ENCODE measurements at regions not wholly inside any gene's neighbourhood (a gene's known extent, or its start where the extent isn't known, plus 50 kb on each side); places are given as distances from the start of the nearest gene placed in this dataset.
A peak's percentile ranks its signal among the peaks of the same experiment; 100 is the strongest.
"Not testable (repeated sequence)": the region's sequence is repeated elsewhere in the genome, so short reads cannot be mapped to it uniquely, and the experiment has no call there.

- no peak overlapping the region for H3K18ac ChIP-seq (ENCODE audit: low read depth in 1 of 2, low read length in 2 of 2)
- H2AK5ac ChIP-seq (ENCODE audit: low read length, severe bottlenecking) = no peak overlapping the region
- no peak overlapping the region for H3K27ac ChIP-seq (ENCODE audit: low read length, poor library complexity, severe bottlenecking)
- H2BK120ac ChIP-seq (ENCODE audit: low read depth, low read length) = no peak overlapping the region
- no peak overlapping the region for H4K91ac ChIP-seq (ENCODE audit: low read length)
- H2AFZ ChIP-seq (ENCODE audit: low read depth, low read length) = no peak overlapping the region
- no peak overlapping the region for H2BK15ac ChIP-seq (ENCODE audit: low read depth, poor library complexity, severe bottlenecking)
- H3K23ac ChIP-seq (ENCODE audit: low read length in 2 of 2) = no peak overlapping the region
- H3K79me1 ChIP-seq (replicated peaks; ENCODE audit: low read length, poor library complexity, severe bottlenecking) = no peaks in the 10 kb centered on the region
- peaks cover 47 to 49% of the 10 kb centered on the region in 2 experiments for H3K27me3 ChIP-seq (ENCODE audit: control insufficient read depth in 1 of 2, insufficient read depth in 1 of 2, low read length in 2 of 2)
- no peaks in the 10 kb centered on the region for H3K36me3 ChIP-seq (ENCODE audit: control insufficient read depth in 1 of 2, insufficient read depth in 2 of 2, low read depth in 1 of 2, low read length in 2 of 2)
- no peaks in the 10 kb centered on the region for H3K4me1 ChIP-seq (ENCODE audit: control insufficient read depth, insufficient read depth, low read depth, low read length)
- DNase-seq = no peak
- H3K4me2 ChIP-seq (ENCODE audit: low read length, poor library complexity, severe bottlenecking) = no peak overlapping the region
- H2BK5ac ChIP-seq (ENCODE audit: low read depth, low read length, poor library complexity, severe bottlenecking) = no peak overlapping the region
- no peak overlapping the region for H3K9ac ChIP-seq (ENCODE audit: low read length)
- H4K8ac ChIP-seq (ENCODE audit: low read length) = no peak overlapping the region
- no peak overlapping the region for H3K14ac ChIP-seq (ENCODE audit: low read length in 2 of 2)
- WGBS = 79% methylated on average over 18 of the region's 19 CpGs
- no peak overlapping the region for H3K4ac ChIP-seq (ENCODE audit: low read depth in 1 of 2, low read length in 2 of 2)
- no peak overlapping the region for H3K4me3 ChIP-seq (ENCODE audit: insufficient read depth in 1 of 2, low read depth in 1 of 2, low read length in 2 of 2)
- no peaks in the 10 kb centered on the region for H3K9me3 ChIP-seq (ENCODE audit: control insufficient read depth, low read length)
- H2BK12ac ChIP-seq (ENCODE audit: low read length in 2 of 2) = peak overlapping the region in 1 of 2 experiments; percentile 19
These were observed 166.2 kb downstream of the INHBB start for GRCh38 chr2:120511947-120512710.

GRCh38 chr2:120513776-120514357 is 167.9 kb downstream of the INHBB start:
- no peak overlapping the region for H3K9ac ChIP-seq (ENCODE audit: low read length)
- no peak overlapping the region for H2BK12ac ChIP-seq (ENCODE audit: low read length in 2 of 2)
- H3K79me1 ChIP-seq (replicated peaks; ENCODE audit: low read length, poor library complexity, severe bottlenecking) = no peaks in the 10 kb centered on the region
- H3K4me3 ChIP-seq (ENCODE audit: insufficient read depth in 1 of 2, low read depth in 1 of 2, low read length in 2 of 2) = no peak overlapping the region
- H3K4me1 ChIP-seq (ENCODE audit: control insufficient read depth, insufficient read depth, low read depth, low read length) = no peaks in the 10 kb centered on the region
- H3K23ac ChIP-seq (ENCODE audit: low read length in 2 of 2) = no peak overlapping the region
- H3K9me3 ChIP-seq (ENCODE audit: control insufficient read depth, low read length) = no peaks in the 10 kb centered on the region
- peaks cover 59 to 60% of the 10 kb centered on the region in 2 experiments for H3K27me3 ChIP-seq (ENCODE audit: control insufficient read depth in 1 of 2, insufficient read depth in 1 of 2, low read length in 2 of 2)
- H3K4ac ChIP-seq (ENCODE audit: low read depth in 1 of 2, low read length in 2 of 2) = no peak overlapping the region
- no peak overlapping the region for H2BK120ac ChIP-seq (ENCODE audit: low read depth, low read length)
- H3K36me3 ChIP-seq (ENCODE audit: control insufficient read depth in 1 of 2, insufficient read depth in 2 of 2, low read depth in 1 of 2, low read length in 2 of 2) = no peaks in the 10 kb centered on the region
- 93% methylated on average over 9 of the region's 10 CpGs for WGBS
- H3K18ac ChIP-seq (ENCODE audit: low read depth in 1 of 2, low read length in 2 of 2) = no peak overlapping the region
- H4K91ac ChIP-seq (ENCODE audit: low read length) = no peak overlapping the region
- no peak overlapping the region for H2AK5ac ChIP-seq (ENCODE audit: low read length, severe bottlenecking)
- no peak overlapping the region for H2BK5ac ChIP-seq (ENCODE audit: low read depth, low read length, poor library complexity, severe bottlenecking)
- H3K27ac ChIP-seq (ENCODE audit: low read length, poor library complexity, severe bottlenecking) = no peak overlapping the region
- no peak overlapping the region for H3K14ac ChIP-seq (ENCODE audit: low read length in 2 of 2)
- H2BK15ac ChIP-seq (ENCODE audit: low read depth, poor library complexity, severe bottlenecking) = no peak overlapping the region
- no peak overlapping the region for H2AFZ ChIP-seq (ENCODE audit: low read depth, low read length)
- H3K4me2 ChIP-seq (ENCODE audit: low read length, poor library complexity, severe bottlenecking) = no peak overlapping the region
- DNase-seq = no peak
- H4K8ac ChIP-seq (ENCODE audit: low read length) = no peak overlapping the region

GRCh38 chr2:120514521-120514920 is 168.6 kb downstream of the INHBB start:
- Histone ChIP-seq H3K4ac (ENCODE audit: low read depth in 1 of 2, low read length in 2 of 2) (no peak overlapping the region), H2BK12ac (ENCODE audit: low read length in 2 of 2) (no peak overlapping the region), H3K18ac (ENCODE audit: low read depth in 1 of 2, low read length in 2 of 2) (no peak overlapping the region), H2BK120ac (ENCODE audit: low read depth, low read length) (no peak overlapping the region), H3K14ac (ENCODE audit: low read length in 2 of 2) (no peak overlapping the region), H3K9ac (ENCODE audit: low read length) (no peak overlapping the region), H3K4me1 (ENCODE audit: control insufficient read depth, insufficient read depth, low read depth, low read length) (no peaks in the 10 kb centered on the region), H3K36me3 (ENCODE audit: control insufficient read depth in 1 of 2, insufficient read depth in 2 of 2, low read depth in 1 of 2, low read length in 2 of 2) (no peaks in the 10 kb centered on the region), H2BK15ac (ENCODE audit: low read depth, poor library complexity, severe bottlenecking) (no peak overlapping the region), H4K91ac (ENCODE audit: low read length) (no peak overlapping the region), H3K4me2 (ENCODE audit: low read length, poor library complexity, severe bottlenecking) (no peak overlapping the region), H3K23ac (ENCODE audit: low read length in 2 of 2) (no peak overlapping the region), H3K27me3 (ENCODE audit: control insufficient read depth in 1 of 2, insufficient read depth in 1 of 2, low read length in 2 of 2) (peaks cover 62 to 67% of the 10 kb centered on the region in 2 experiments), H3K27ac (ENCODE audit: low read length, poor library complexity, severe bottlenecking) (no peak overlapping the region), H2AFZ (ENCODE audit: low read depth, low read length) (no peak overlapping the region), H2BK5ac (ENCODE audit: low read depth, low read length, poor library complexity, severe bottlenecking) (no peak overlapping the region), H3K9me3 (ENCODE audit: control insufficient read depth, low read length) (no peaks in the 10 kb centered on the region), H4K8ac (ENCODE audit: low read length) (no peak overlapping the region), H3K79me1 (replicated peaks; ENCODE audit: low read length, poor library complexity, severe bottlenecking) (no peaks in the 10 kb centered on the region), H2AK5ac (ENCODE audit: low read length, severe bottlenecking) (no peak overlapping the region), H3K4me3 (ENCODE audit: insufficient read depth in 1 of 2, low read depth in 1 of 2, low read length in 2 of 2) (no peak overlapping the region)
- WGBS = 72% methylated on average over 8 of the region's 8 CpGs
- DNase-seq = no peak

GRCh38 chr2:120515066-120515758 is 169.3 kb downstream of the INHBB start:
- H2BK120ac ChIP-seq (ENCODE audit: low read depth, low read length); H3K23ac ChIP-seq (ENCODE audit: low read length in 2 of 2); H3K4me2 ChIP-seq (ENCODE audit: low read length, poor library complexity, severe bottlenecking); H3K14ac ChIP-seq (ENCODE audit: low read length in 2 of 2); H2AFZ ChIP-seq (ENCODE audit: low read depth, low read length); H3K9ac ChIP-seq (ENCODE audit: low read length); H4K8ac ChIP-seq (ENCODE audit: low read length); H3K4me1 ChIP-seq (ENCODE audit: control insufficient read depth, insufficient read depth, low read depth, low read length); H3K79me1 ChIP-seq (replicated peaks; ENCODE audit: low read length, poor library complexity, severe bottlenecking); DNase-seq; H2BK12ac ChIP-seq (ENCODE audit: low read length in 2 of 2); H2BK5ac ChIP-seq (ENCODE audit: low read depth, low read length, poor library complexity, severe bottlenecking); H3K4ac ChIP-seq (ENCODE audit: low read depth in 1 of 2, low read length in 2 of 2); H3K18ac ChIP-seq (ENCODE audit: low read depth in 1 of 2, low read length in 2 of 2); H3K9me3 ChIP-seq (ENCODE audit: control insufficient read depth, low read length); H3K27ac ChIP-seq (ENCODE audit: low read length, poor library complexity, severe bottlenecking); H2AK5ac ChIP-seq (ENCODE audit: low read length, severe bottlenecking); H2BK15ac ChIP-seq (ENCODE audit: low read depth, poor library complexity, severe bottlenecking); H3K36me3 ChIP-seq (ENCODE audit: control insufficient read depth in 1 of 2, insufficient read depth in 2 of 2, low read depth in 1 of 2, low read length in 2 of 2); H3K4me3 ChIP-seq (ENCODE audit: insufficient read depth in 1 of 2, low read depth in 1 of 2, low read length in 2 of 2); H4K91ac ChIP-seq (ENCODE audit: low read length): not testable (repeated sequence)
- 96% methylated on average over 1 of the region's 1 CpG for WGBS
- peaks cover 67 to 68% of the 10 kb centered on the region in 2 experiments for H3K27me3 ChIP-seq (ENCODE audit: control insufficient read depth in 1 of 2, insufficient read depth in 1 of 2, low read length in 2 of 2)

Measured in mesenchymal stem cell (in vitro differentiated cells and primary cell).